H1 (cell line): ENCODE measurements at regions not wholly inside any gene's neighbourhood (a gene's known extent, or its start where the extent isn't known, plus 50 kb on each side); places are given as distances from the start of the nearest gene placed in this dataset.
"Not testable (repeated sequence)": the region's sequence is repeated elsewhere in the genome, so short reads cannot be mapped to it uniquely, and the experiment has no call there.

Source experiments
- CTCF ChIA-PET: fragments of 300-600 bp; sonication (Branson Sonifier 250); formaldehyde crosslinking; loops from one replicate; lab custom pipeline; 2021; ENCODE audit not compliant: partially characterized antibody; lab: Charles Lee
- POLR2A ChIA-PET: fragments of 300-600 bp; sonication (Branson Sonifier 250); formaldehyde crosslinking; loops from one replicate; lab custom pipeline; 2021; ENCODE audit warnings: inconsistent platforms; ENCODE audit not compliant: partially characterized antibody; lab: Charles Lee
- DNase-seq, 2 experiments: peaks; one replicate each; pipeline versions ENCODE4 v3.0.0 to v3.0.0-alpha.2; 2010 to 2022; ENCODE audit warnings: low spot score in 2 of 2, low read depth in 1 of 2, mixed read lengths in 1 of 2
- FAIRE-seq: peaks from 2 replicates; lab custom pipeline; 2011; peaks lifted over from hg19 to GRCh38; lab: Jason Lieb, UNC
- H2AFZ ChIP-seq: 2 replicates; pipeline ENCODE4 v1.8.1; 2012; ENCODE audit warnings: low read length, inconsistent platforms
- H2AK5ac ChIP-seq: 2 replicates; pipeline ENCODE4 v1.6.1; 2013; ENCODE audit warnings: low read depth, low read length
- H2BK120ac ChIP-seq: replicated peaks from 2 replicates; pipeline ENCODE3; 2013; ENCODE audit warnings: low read depth, low read length, inconsistent platforms
- H2BK12ac ChIP-seq: 2 replicates; pipeline ENCODE4 v1.6.1; 2013; ENCODE audit warnings: low read depth, low read length
- H2BK15ac ChIP-seq: 2 replicates; pipeline ENCODE4 v1.6.1; 2013; ENCODE audit warnings: low read length
- H2BK20ac ChIP-seq: 2 replicates; pipeline ENCODE4 v1.6.1; 2013; ENCODE audit warnings: low read length
- H2BK5ac ChIP-seq: 2 replicates; pipeline ENCODE4 v1.6.1; 2013; ENCODE audit warnings: low read depth, low read length
- H3K14ac ChIP-seq: 2 replicates; pipeline ENCODE4 v1.6.1; 2013; ENCODE audit warnings: inconsistent platforms; ENCODE audit not compliant: insufficient read length
- H3K18ac ChIP-seq: 2 replicates; pipeline ENCODE4 v1.6.1; 2013; ENCODE audit warnings: low read length; ENCODE audit errors: extremely low read depth
- H3K23ac ChIP-seq: 2 replicates; pipeline ENCODE4 v1.6.1; 2013; ENCODE audit warnings: inconsistent platforms; ENCODE audit not compliant: insufficient read length
- H3K23me2 ChIP-seq: 2 replicates; pipeline ENCODE4 v1.6.1; 2013; ENCODE audit warnings: low read depth, low read length
- H3K27ac ChIP-seq: 2 replicates; pipeline ENCODE4 v1.6.1; 2011; ENCODE audit warnings: low read depth, low read length, inconsistent platforms
- H3K27me3 ChIP-seq, 4 experiments: replicated peaks in 1 of 4; 1 replicate in 1 of 4; 2 replicates in 3 of 4; pipeline versions ENCODE4 v1.6.1 to v1.8.1; 2011 to 2013; ENCODE audit warnings: low read length in 3 of 4, mild to moderate bottlenecking in 3 of 4, inconsistent platforms in 2 of 4, mixed read lengths in 2 of 4, moderate library complexity in 1 of 4; ENCODE audit not compliant: control insufficient read depth in 3 of 4, insufficient read depth in 3 of 4; ENCODE audit errors: extremely low read depth in 1 of 4
- H3K36me3 ChIP-seq, 4 experiments: 2 replicates each; pipeline versions ENCODE4 v1.6.1 to v1.8.1; 2011 to 2013; ENCODE audit warnings: mild to moderate bottlenecking in 4 of 4, low read length in 3 of 4, moderate library complexity in 2 of 4, control low read depth in 1 of 4, inconsistent platforms in 1 of 4; ENCODE audit not compliant: insufficient read depth in 4 of 4, control insufficient read depth in 2 of 4
- H3K4ac ChIP-seq: replicated peaks from 2 replicates; pipeline ENCODE3; 2013; ENCODE audit warnings: low read length, low read depth, mixed read lengths, inconsistent platforms; ENCODE audit not compliant: insufficient read length
- H3K4me1 ChIP-seq, 4 experiments: replicated peaks in 1 of 4; 1 replicate in 1 of 4; 2 replicates in 3 of 4; pipeline versions ENCODE4 v1.6.1 to v1.8.1; 2011 to 2013; ENCODE audit warnings: low read length in 3 of 4, inconsistent platforms in 2 of 4, mixed read lengths in 1 of 4; ENCODE audit not compliant: insufficient read depth in 4 of 4, control insufficient read depth in 3 of 4
- H3K4me2 ChIP-seq, 2 experiments: 2 replicates each; pipeline versions ENCODE4 v1.6.1 to v1.8.1; 2011 to 2013; ENCODE audit warnings: low read depth in 2 of 2, low read length in 2 of 2, control low read depth in 1 of 2, inconsistent platforms in 1 of 2, mild to moderate bottlenecking in 1 of 2; ENCODE audit not compliant: insufficient read depth in 1 of 2
- H3K4me3 ChIP-seq, 4 experiments: fragments of 200-600, 300-600 bp in 1 of 4; sonication (generic), shearing (Covaris generic), sonication (Bioruptor Twin) in 1 of 4; 2 replicates each; pipeline versions ENCODE4 v1.5.1 to v1.8.1; 2011 to 2016; ENCODE audit warnings: low read length in 4 of 4, low read depth in 3 of 4, control low read depth in 2 of 4, inconsistent platforms in 2 of 4, mild to moderate bottlenecking in 2 of 4, mixed read lengths in 1 of 4, moderate library complexity in 1 of 4; ENCODE audit not compliant: insufficient read depth in 2 of 4; ENCODE audit errors: extremely low read depth in 1 of 4
- H3K56ac ChIP-seq: replicated peaks from 2 replicates; pipeline ENCODE3; 2013; ENCODE audit warnings: low read depth, mild to moderate bottlenecking, mixed read lengths, low read length, inconsistent platforms; ENCODE audit not compliant: insufficient read length
- H3K79me1 ChIP-seq: 2 replicates; pipeline ENCODE4 v1.6.1; 2013; ENCODE audit warnings: low read depth, low read length, control low read depth
- H3K79me2 ChIP-seq, 2 experiments: 2 replicates each; pipeline versions ENCODE4 v1.6.1 to v1.8.1; 2012 to 2013; ENCODE audit warnings: low read length in 2 of 2, mild to moderate bottlenecking in 2 of 2, inconsistent platforms in 1 of 2; ENCODE audit not compliant: insufficient read depth in 2 of 2, control insufficient read depth in 1 of 2
- H3K9ac ChIP-seq, 4 experiments: replicated peaks in 1 of 4; 1 replicate in 1 of 4; 2 replicates in 3 of 4; pipeline versions ENCODE4 v1.6.1 to v1.8.1; 2011 to 2013; ENCODE audit warnings: low read depth in 3 of 4, low read length in 3 of 4, control low read depth in 2 of 4, mild to moderate bottlenecking in 2 of 4, moderate library complexity in 2 of 4, inconsistent platforms in 1 of 4; ENCODE audit errors: extremely low read depth in 1 of 4
- H3K9me3 ChIP-seq, 2 experiments: 2 replicates each; pipeline versions ENCODE4 v1.6.1 to v1.8.1; 2012 to 2013; ENCODE audit warnings: mild to moderate bottlenecking in 2 of 2, moderate library complexity in 2 of 2, control low read depth in 1 of 2, inconsistent platforms in 1 of 2, low read depth in 1 of 2, low read length in 1 of 2, mixed read lengths in 1 of 2; ENCODE audit not compliant: insufficient read depth in 2 of 2
- H4K20me1 ChIP-seq, 2 experiments: replicated peaks in 1 of 2; 2 replicates each; pipeline versions ENCODE3 to v1.8.1; 2011 to 2013; ENCODE audit warnings: inconsistent platforms in 2 of 2, low read length in 2 of 2, mild to moderate bottlenecking in 1 of 2; ENCODE audit not compliant: insufficient read depth in 2 of 2, control insufficient read depth in 1 of 2
- H4K5ac ChIP-seq: 2 replicates; pipeline ENCODE4 v1.6.1; 2013; ENCODE audit warnings: low read length, low read depth, mixed read lengths, inconsistent platforms; ENCODE audit not compliant: insufficient read length
- H4K8ac ChIP-seq: 2 replicates; pipeline ENCODE4 v1.8.0; 2013; ENCODE audit warnings: mild to moderate bottlenecking, moderate library complexity, low read length, inconsistent platforms; ENCODE audit not compliant: insufficient read depth; ENCODE audit errors: extremely low read depth
- H4K91ac ChIP-seq: replicated peaks from 2 replicates; pipeline ENCODE3; 2013; ENCODE audit warnings: low read length, mixed read lengths, inconsistent platforms; ENCODE audit not compliant: insufficient read length
- WGBS, 2 experiments: shearing (Covaris generic) in 1 of 2; methylation state at CpG; one replicate each; pipeline versions ENCODE4 v1.1.6 to v1.1.7; 2013 to 2015; ENCODE audit warnings: low lambda C conversion rate in 2 of 2, mixed read lengths in 2 of 2, inconsistent platforms in 1 of 2, low coverage in 1 of 2, missing lambda C conversion rate in 1 of 2; ENCODE audit not compliant: insufficient replicate concordance in 2 of 2, insufficient coverage in 1 of 2, insufficient read length in 1 of 2; ENCODE audit errors: extremely low coverage in 1 of 2, missing lambda C conversion rate in 1 of 2; 5-methylcytosine and 5-hydroxymethylcytosine counted together

DNA sequence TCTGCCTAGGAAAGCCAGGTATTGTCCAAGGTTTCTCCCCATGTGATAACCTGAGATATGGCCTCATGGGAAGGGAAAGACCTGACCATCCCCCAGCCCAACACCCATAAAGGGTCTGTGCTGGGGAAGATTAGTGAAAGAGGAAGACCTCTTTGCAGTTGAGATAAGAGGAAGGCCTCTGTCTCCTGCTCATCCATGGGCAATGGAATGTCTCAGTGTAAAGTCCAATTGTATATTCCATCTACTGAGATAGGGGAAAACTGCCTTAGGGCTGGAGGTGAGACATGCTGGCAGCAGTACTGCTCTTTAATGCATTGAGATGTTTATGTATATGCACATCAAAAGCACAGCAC lies 99.0 kb downstream of the ZNF737 start:
- H3K27ac ChIP-seq, H3K18ac ChIP-seq, H3K79me1 ChIP-seq, CTCF ChIA-PET, H3K56ac ChIP-seq, H2AK5ac ChIP-seq, H2BK120ac ChIP-seq, H2BK5ac ChIP-seq, H3K4me2 ChIP-seq, H3K14ac ChIP-seq, H3K4me3 ChIP-seq, DNase-seq, H3K79me2 ChIP-seq, H3K23me2 ChIP-seq, H3K23ac ChIP-seq, H3K36me3 ChIP-seq, H2AFZ ChIP-seq, H4K8ac ChIP-seq, H3K4ac ChIP-seq, H3K9ac ChIP-seq, H3K27me3 ChIP-seq, H2BK15ac ChIP-seq, H2BK20ac ChIP-seq, H4K5ac ChIP-seq, H3K4me1 ChIP-seq, H4K91ac ChIP-seq, H2BK12ac ChIP-seq, POLR2A ChIA-PET, H3K9me3 ChIP-seq, H4K20me1 ChIP-seq, FAIRE-seq: not testable (repeated sequence)

GRCh38 chr19:20465922-20466637 lies 99.5 kb downstream of the ZNF737 start:
- H2BK120ac ChIP-seq, H3K18ac ChIP-seq, H3K4me1 ChIP-seq, H3K14ac ChIP-seq, H3K4me2 ChIP-seq, H2BK12ac ChIP-seq, H3K23me2 ChIP-seq, H3K79me2 ChIP-seq, H2BK5ac ChIP-seq, H3K4ac ChIP-seq, H3K36me3 ChIP-seq, H4K8ac ChIP-seq, H3K9me3 ChIP-seq, H4K5ac ChIP-seq, DNase-seq, H4K20me1 ChIP-seq, H3K9ac ChIP-seq, H3K23ac ChIP-seq, CTCF ChIA-PET, H3K56ac ChIP-seq, H2BK15ac ChIP-seq, H2AFZ ChIP-seq, H4K91ac ChIP-seq, H3K4me3 ChIP-seq, H3K27ac ChIP-seq, H3K79me1 ChIP-seq, FAIRE-seq, H2BK20ac ChIP-seq, H3K27me3 ChIP-seq, H2AK5ac ChIP-seq: not testable (repeated sequence)
- WGBS, 2 experiments = 87% methylated on average over 5 of the region's 5 CpGs; no CpG with 5 or more reads in 1 of the 2 experiments
- POLR2A ChIA-PET = interaction anchor here (1.2 kb wide), 1 partner anchor 42 kb away, joined by 3 read pairs; no protein-coding TSS in a partner anchor
